ENCODE measurements at regions not wholly inside any gene's neighbourhood (a gene's known extent, or its start where the extent isn't known, plus 50 kb on each side); places are given as distances from the start of the nearest gene placed in this dataset.

- H3K9me3 ChIP-seq (replicated peaks; ENCODE audit: control insufficient read depth, insufficient read depth, low read length): no peaks in the 10 kb centered on the region
- SMC1A ChIA-PET (ENCODE audit: uncharacterized antibody, unreplicated experiment): no interaction called here
- no TSS peak for BruUV-seq (replicated peaks)
- POLR2A ChIA-PET: no interaction called here
- H4K20me1 ChIP-seq (ENCODE audit: control insufficient read depth, insufficient read depth): no peaks in the 10 kb centered on the region
- no peaks in the 10 kb centered on the region for H3K27me3 ChIP-seq (replicated peaks in 1 of 2; ENCODE audit: control insufficient read depth in 2 of 2, insufficient read depth in 2 of 2, low read length in 1 of 2)
- CTCF ChIA-PET: interaction anchor here (0.5 to 0.7 kb wide), 2 partner anchors 11 to 103 kb away, joined by 3 to 4 read pairs; no protein-coding TSS in a partner anchor
- H2AFZ ChIP-seq (ENCODE audit: control insufficient read depth, low read depth, low read length): no peak overlapping the region
- H3K79me2 ChIP-seq (ENCODE audit: control insufficient read depth, insufficient read depth, low read length): no peaks in the 10 kb centered on the region
- intact Hi-C loops (cut with micrococcal nuclease; ENCODE audit: unreplicated experiment) (no loop called here), in situ Hi-C loops (cut with MboI) (no loop called here)
- H3K27ac ChIP-seq (ENCODE audit: control insufficient read depth, insufficient read depth): no peak overlapping the region
- TF ChIP-seq E4F1 (IDR thresholded peaks at IDR 0.05; ENCODE audit: borderline replicate concordance, partially characterized antibody) (no peak), TCF3 (IDR thresholded peaks at IDR 0.05; ENCODE audit: borderline replicate concordance, insufficient read depth, low read depth, low read length) (no peak), MEF2B (IDR thresholded peaks at IDR 0.05; ENCODE audit: partially characterized antibody, poor library complexity, severe bottlenecking) (no peak), NR2C1 (IDR thresholded peaks at IDR 0.05) (no peak), ZNF687 (IDR thresholded peaks at IDR 0.05) (no peak)
- no peak for ATAC-seq
- H3K36me3 ChIP-seq (ENCODE audit: control insufficient read depth in 2 of 2, insufficient read depth in 2 of 2, low read length in 1 of 2): no peaks in the 10 kb centered on the region
- H3K4me3 ChIP-seq: no peak overlapping the region
- no peaks in the 10 kb centered on the region for H3K4me1 ChIP-seq (ENCODE audit: control insufficient read depth, insufficient read depth, low read length)
- RAD21 ChIA-PET (ENCODE audit: unreplicated experiment): no interaction called here
- H3K4me2 ChIP-seq (ENCODE audit: control insufficient read depth, insufficient read depth): no peak overlapping the region
- FAIRE-seq: no peak
- DNase-seq (ENCODE audit: low read depth, low spot score): no peak
- 76% methylated on average over 22 of the region's 31 CpGs for WGBS (ENCODE audit: insufficient coverage, insufficient replicate concordance, low lambda C conversion rate, missing lambda C conversion rate)
- no peak overlapping the region for H3K9ac ChIP-seq (ENCODE audit: control insufficient read depth, insufficient read depth, low read length)
Measured at GRCh38 chr5:118033686-118034338, 954.5 kb downstream of the DTWD2 start.

All from GM12878 (cell line).